ENCODE measurements at regions not wholly inside any gene's neighbourhood (a gene's known extent, or its start where the extent isn't known, plus 50 kb on each side); places are given as distances from the start of the nearest gene placed in this dataset.

- no peak for TF ChIP-seq CTCF (IDR thresholded peaks at IDR 0.05; ENCODE audit: insufficient read depth, low read depth, low read length)
- DNase-seq (ENCODE audit: low read depth) = no peak
- no peak overlapping the region for H3K4me3 ChIP-seq (ENCODE audit: low read depth, low read length)
Measured at GRCh38 chr14:86050757-86051156, 520.8 kb downstream of the FLRT2 start.

- no peak overlapping the region for H3K4me3 ChIP-seq (ENCODE audit: low read depth, low read length)
- no peak for TF ChIP-seq CTCF (IDR thresholded peaks at IDR 0.05; ENCODE audit: insufficient read depth, low read depth, low read length)
- no peak for DNase-seq (ENCODE audit: low read depth)
Measured at GRCh38 chr14:86050072-86050683, 520.2 kb downstream of the FLRT2 start.

- TF ChIP-seq CTCF (IDR thresholded peaks at IDR 0.05; ENCODE audit: insufficient read depth, low read depth, low read length) = no peak
- no peak for DNase-seq (ENCODE audit: low read depth)
- no peak overlapping the region for H3K4me3 ChIP-seq (ENCODE audit: low read depth, low read length)
Measured at GRCh38 chr14:86039176-86039575, 509.2 kb downstream of the FLRT2 start.

- peak; percentile 79 for TF ChIP-seq CTCF (IDR thresholded peaks at IDR 0.05; ENCODE audit: insufficient read depth, low read depth, low read length)
- no peak overlapping the region for H3K4me3 ChIP-seq (ENCODE audit: low read depth, low read length)
- peak; percentile 58 for DNase-seq (ENCODE audit: low read depth)
Measured at GRCh38 chr14:86038387-86039042, 508.6 kb downstream of the FLRT2 start.

- TF ChIP-seq CTCF (IDR thresholded peaks at IDR 0.05; ENCODE audit: insufficient read depth, low read depth, low read length) = peak; percentile 39
- DNase-seq (ENCODE audit: low read depth) = peak; percentile 6
- no peak overlapping the region for H3K4me3 ChIP-seq (ENCODE audit: low read depth, low read length)
Measured at GRCh38 chr14:86035882-86036281, 505.9 kb downstream of the FLRT2 start.

- no peak for TF ChIP-seq CTCF (IDR thresholded peaks at IDR 0.05; ENCODE audit: insufficient read depth, low read depth, low read length)
- no peak overlapping the region for H3K4me3 ChIP-seq (ENCODE audit: low read depth, low read length)
- no peak for DNase-seq (ENCODE audit: low read depth)
Measured at GRCh38 chr14:86027990-86028389, 498.0 kb downstream of the FLRT2 start.

Measured in fibroblast of villous mesenchyme (primary cell).